GM18507 (cell line): ENCODE measurements at regions not wholly inside any gene's neighbourhood (a gene's known extent, or its start where the extent isn't known, plus 50 kb on each side); places are given as distances from the start of the nearest gene placed in this dataset.

ENCODE experiments used
- DNase-seq: peaks from one replicate; pipeline ENCODE4 v3.0.0; 2011; ENCODE audit warnings: low read depth; ENCODE audit not compliant: insufficient read length; ENCODE audit errors: extremely low spot score
- FAIRE-seq: peaks from 2 replicates; lab custom pipeline; 2011; peaks lifted over from hg19 to GRCh38; lab: Jason Lieb, UNC

DNA sequence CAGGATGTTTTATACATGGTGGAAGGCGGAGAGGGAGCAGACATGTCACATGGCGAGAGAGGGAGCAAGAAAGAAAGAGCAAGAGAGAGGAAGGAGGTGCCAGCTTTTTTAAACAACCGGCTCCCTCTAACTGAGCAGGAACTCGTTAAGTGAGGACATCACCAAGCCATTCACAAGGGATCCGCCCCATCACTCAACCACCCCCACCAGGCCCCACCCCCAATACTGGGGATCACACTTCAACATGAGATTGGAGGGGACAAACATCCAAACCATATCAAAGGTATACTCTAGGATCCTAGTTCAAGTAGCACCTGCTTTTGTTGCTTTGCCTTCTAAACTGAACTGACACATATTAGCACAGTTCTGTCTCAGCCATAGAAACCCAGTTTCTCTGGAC lies 141.9 kb upstream of the KLF14 start:
- FAIRE-seq (no peak), DNase-seq (no peak)

DNA sequence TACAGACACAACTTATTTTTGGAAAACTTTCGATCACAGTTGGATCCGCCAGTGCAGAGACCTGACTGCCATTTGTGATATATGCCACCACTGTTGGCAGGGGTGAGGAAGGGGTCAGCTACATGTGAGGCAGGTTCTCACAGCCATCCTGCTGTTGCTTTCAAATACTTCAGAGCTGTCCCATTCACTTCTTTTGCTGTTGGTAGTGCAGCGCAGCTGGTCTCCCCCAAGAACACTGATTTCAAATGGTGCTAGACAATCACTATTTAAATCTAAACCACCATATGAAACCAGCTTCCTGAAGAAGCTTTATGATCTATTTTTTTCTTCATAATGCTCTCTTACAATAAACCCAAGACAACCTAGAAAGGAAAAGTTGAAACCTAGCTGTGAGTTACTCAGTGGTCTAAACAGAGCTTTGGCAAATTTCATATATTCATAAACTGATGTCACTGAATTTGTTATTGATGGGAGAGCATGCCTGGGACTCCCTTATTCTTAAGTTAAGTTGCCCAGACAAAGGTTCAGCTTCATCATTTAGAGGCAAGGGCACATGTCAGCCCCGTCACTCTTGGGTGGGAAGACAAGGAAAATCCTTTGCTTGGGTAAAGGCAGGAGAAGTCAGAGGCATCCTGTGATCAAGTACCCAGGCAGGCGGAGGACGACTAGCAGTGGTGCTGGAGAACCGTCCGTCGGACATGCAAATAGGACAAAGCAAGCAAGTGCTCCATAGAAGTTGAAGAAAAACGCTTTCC lies 143.4 kb upstream of the KLF14 start:
- DNase-seq (no peak), FAIRE-seq (no peak)

DNA sequence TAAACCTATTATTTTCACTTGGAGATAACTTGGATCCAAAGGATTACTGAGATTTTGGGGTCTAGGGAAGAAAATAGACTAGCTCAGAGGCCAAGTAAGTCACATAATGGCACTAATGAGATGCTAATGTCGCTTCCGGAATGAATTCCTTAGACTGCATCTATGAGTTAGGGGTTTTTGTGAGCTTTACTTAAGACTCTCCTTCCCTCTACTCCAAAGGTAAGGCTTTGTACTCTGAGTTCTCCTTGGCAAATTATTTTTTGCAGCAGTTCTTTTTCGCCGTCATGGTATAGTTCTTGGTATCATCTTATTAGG lies 143.9 kb upstream of the KLF14 start:
- DNase-seq, result no peak
- FAIRE-seq, result no peak

DNA sequence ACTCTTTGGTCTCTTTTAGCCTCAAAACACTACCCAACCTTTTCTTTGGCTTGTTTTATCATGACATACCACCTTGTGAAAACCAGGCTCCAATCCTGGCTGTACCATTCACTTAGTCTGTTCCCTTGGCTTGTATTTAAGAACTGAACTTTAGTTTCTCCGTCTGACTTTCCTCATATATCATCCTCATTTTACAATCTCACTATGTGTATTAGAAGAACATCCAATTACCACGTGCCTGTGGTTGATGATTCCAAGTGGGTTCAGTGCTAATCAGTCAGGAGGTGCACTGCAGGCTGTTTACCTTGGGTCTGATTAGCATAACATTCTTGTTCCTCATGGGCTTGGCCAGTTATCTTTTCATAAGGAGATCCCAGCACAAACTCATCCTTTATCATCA lies 144.8 kb upstream of the KLF14 start:
- FAIRE-seq (no peak), DNase-seq (no peak)

DNA sequence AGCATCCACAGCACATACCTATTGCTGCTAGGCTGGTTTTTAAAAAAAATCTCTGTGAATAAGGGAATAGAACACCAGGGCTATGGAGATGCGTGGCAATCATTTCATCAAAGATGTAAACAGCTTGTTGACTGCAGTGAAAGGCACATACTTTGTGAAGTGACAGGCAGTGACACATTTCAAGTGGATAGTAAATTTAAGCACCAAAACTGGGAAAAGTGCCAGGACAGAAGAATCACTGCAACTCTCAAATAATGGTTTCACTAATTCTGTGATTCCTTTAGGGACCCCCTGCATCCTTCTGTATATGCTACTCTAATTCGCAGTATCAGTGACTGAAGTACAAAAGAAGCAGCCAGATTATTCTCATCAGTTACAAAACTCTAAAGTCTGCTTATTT lies 145.2 kb upstream of the KLF14 start:
- DNase-seq (no peak), FAIRE-seq (no peak)

DNA sequence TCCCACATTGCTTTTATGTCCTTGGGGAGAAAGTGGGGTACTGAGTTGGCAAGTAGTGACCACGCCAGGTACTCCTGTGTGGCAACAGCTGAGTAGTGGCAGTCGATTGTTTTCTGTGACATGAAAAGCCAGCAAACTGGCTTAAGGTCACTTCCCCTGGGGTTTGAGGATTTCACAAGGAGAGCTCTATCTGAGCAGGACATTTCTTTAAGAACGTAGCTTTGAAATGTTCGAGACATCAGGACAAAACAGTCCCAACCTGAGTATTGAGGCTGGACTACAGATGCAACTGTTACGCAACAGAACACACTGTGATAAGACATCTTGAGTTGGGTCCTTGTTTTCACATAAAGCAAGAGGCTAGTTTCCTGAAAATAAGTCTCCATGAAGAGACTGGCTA lies 146.7 kb upstream of the KLF14 start:
- DNase-seq (no peak), FAIRE-seq (no peak)

DNA sequence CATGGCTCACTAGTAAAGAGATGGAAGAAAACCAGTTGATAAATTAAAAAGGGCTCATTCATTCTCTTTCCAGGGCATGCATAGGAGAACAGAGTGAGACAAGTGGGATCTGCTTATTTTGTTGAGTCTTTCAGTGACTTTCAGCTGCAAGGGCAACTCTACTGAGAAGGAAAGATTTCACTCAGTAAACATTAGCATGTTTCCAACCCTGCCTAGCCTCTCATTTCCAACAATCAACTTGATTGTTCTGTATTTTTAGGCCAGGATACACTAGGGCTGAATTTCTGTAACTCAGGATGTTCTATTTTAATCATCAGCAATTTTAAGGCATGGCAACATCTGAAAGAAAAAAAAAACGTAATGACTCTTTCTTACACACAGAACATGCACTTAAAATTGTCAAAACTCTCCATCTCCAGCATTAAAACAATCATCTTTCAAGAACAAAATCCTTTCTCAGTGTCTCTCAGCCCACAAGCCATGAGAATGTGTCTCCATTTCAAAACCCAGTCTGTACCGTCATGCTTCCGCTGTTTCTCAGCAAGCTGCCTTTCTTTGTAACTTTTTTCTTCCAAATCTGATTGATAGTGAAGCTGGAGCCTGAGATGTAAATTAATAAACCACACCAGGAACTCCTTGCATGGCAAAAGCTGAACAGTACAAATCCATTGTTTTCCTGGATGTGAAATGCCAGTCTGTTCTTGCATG lies 147.2 kb upstream of the KLF14 start:
- no peak for FAIRE-seq
- DNase-seq, result no peak

DNA sequence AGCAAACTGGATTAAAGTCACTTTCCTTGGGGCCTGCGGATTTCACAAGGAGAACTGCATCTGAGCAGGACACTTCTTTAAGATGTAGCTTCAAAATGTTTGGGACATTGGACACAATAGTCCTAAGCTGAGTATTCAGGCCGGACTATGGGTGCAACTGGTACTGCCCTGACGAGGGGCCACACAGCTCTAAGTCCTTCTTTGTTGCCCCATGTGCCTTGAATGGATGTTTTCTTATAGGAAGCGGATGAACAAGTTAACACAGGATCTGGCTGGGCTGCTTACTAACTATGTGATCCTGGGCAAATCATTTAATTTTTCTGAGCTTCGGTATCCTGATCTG lies 147.8 kb upstream of the KLF14 start:
- no peak for DNase-seq

DNA sequence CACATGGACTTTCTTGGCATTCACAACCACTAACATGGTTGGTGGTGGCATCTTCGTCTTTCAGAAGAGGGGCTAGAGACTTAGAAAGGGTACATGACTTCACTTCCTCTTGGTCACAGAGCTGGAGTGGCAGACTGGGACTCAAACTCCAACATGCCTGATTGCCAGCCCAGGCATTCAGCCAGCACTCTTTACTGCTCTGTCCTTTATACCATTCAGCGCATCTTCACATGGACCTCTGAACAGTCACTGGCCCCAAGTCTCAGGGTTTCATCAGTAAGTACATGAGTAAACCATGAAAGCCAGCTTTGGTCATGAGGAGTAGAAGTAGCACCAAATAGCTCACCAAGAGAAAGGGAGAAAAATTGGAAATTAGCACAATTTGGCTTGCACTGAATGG lies 148.4 kb upstream of the KLF14 start:
- no peak for FAIRE-seq
- no peak for DNase-seq

More for the DNA sequence above, 147.8 kb upstream of the KLF14 start:
- FAIRE-seq, result no peak

DNA sequence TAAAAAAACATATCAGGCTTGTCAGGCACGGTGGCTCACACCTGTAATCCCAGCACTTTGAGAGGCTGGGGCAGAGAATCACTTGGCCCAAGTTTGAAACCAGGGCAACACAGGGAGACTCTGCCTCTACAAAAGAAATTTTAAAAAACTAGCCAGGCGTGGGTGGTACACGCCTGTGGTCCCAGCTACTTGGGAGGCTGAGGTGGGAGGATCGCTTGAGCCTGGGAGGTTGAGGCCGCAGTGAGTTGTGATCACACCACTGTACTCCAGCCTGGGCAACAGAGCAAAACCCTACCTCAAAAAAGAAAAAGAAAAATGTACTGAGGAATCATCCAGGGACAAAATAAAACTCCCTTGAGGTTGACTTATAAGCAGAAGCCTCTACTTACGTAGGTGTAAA lies 149.9 kb upstream of the KLF14 start:
- FAIRE-seq, result no peak
- DNase-seq, result no peak

DNA sequence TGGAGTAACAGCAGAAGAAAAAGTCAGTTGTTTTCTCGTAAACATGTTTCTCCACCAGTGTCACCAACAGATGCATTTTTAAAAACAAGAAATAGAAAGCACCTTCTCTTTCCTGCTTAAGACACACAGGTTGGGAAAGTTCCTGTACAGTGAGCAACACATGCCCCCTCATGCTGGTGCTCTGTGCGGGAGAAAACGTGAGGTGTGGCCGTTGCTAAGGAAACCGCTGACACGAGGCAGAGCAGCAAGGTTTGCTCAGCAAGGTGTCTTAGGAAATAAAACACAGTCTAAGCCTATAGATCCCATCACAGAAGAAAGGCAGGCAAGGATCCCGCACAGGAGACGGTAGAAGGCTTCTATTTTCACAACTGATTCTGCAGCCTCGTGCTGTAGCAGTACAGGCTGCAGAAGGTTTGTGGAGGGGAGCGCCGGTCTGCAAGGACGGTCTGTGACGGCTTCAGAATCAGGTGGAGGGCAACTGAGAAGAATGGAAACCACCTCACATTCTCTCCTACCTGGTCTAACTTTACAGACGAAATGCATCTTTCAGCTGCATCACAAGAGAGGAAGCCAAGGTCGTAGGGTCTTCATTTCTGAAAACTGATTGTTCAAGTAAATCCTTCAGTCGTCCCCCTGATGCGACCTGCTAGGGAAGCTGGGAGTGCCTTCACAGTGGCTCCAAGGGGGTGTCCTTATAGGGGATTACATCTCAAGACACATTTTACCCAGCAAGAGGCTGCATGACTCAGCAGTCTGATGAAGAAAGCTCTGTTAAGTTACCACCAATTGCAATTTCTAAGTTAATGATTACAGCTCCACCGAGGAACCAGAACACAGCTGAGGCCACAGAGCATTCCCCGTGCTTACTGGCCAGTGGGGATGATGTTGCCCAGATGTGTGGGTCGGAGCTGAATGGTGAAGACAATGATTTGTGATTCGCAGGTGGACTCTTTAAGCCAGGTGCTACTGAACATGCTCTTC lies 150.7 kb upstream of the KLF14 start:
- no peak for FAIRE-seq
- no peak for DNase-seq

DNA sequence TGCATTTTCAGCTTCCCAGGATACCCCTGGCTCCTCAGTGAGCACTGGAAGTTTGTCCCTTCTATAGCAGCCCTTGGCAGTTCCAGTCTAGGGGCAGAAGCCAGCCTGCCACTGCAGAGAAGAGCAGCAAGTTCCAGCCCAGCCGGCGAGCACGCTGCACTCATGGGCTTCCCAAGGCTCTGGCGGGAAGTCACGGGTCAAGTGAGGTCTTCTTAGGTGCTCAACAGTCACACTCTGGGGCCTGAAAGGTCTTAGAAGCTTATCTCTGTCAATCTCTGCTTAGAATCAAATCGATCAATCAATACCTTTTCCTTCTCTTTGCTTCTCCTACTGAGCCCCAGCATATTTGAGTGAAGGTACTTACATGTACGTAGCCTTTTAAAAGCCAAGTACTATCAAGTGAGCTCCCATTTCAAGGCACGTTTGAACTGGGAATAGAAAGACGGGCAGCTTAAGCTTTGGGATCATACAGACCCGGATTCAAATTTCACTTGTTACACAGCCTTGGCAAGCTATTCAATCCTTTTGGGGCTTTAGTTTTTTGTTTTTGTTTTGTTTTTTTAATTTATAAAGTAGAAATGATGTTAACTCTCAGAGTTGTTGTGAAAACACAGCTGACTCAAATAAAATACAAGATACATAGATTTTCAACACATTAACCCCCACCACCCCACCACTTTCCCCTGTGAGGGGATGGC lies 152.6 kb upstream of the KLF14 start:
- FAIRE-seq, result no peak
- no peak for DNase-seq

DNA sequence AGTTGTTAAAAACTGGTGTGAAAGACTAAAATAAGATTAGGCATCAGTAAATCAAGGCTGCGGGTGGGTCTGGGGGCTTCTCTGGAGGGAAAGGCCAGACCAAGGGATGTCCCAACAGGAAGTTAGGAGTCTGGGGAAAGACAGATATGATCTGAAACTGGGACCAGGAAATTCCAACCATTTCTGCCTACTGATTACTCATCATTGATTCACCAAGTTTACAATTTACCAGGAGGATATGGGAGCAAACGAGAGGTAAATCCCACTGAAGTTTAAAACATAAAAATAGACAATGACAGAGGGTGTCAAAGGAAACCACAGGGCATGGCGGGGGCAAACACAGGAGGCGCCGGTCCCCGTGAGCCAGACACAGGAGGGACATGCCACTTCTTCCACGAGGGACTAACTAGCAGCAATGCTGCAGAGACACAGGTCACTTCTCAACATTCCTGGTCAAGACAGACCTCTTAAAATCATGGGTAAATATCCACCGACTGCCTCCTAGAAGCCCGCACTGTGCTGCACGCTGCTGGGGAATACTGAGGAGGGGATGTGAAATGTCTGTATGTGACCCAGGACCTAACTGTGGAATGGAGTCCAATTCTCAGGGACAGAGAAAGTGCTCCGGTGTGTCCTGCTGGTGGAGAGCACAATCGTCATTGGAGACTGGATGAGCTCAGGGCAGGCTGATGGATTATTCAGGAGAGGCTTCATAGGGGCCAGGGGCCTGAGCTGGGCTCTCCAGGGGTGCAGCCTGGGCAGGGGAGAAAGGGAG lies 153.4 kb upstream of the KLF14 start:
- no peak for DNase-seq
- FAIRE-seq, result no peak

DNA sequence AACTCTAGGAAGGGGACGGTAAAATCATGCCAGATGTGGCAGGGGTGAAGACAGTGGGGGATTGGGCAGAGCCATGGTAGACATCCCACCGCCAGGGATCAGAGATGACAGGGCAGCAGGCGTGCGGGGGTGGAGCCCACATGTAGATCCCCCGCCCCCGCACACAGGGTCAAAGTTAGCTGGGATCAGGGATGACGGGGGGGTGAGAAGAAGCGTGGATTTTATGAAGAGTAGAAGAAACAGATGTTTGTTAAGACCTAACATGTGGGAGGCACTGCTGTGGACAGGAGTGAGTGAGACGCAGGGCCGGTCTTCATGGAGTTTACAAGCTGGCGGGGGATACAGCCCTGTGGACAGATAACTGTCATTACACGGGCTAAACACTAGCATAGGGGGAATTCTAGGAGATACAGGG lies 154.0 kb upstream of the KLF14 start:
- DNase-seq, result no peak

DNA sequence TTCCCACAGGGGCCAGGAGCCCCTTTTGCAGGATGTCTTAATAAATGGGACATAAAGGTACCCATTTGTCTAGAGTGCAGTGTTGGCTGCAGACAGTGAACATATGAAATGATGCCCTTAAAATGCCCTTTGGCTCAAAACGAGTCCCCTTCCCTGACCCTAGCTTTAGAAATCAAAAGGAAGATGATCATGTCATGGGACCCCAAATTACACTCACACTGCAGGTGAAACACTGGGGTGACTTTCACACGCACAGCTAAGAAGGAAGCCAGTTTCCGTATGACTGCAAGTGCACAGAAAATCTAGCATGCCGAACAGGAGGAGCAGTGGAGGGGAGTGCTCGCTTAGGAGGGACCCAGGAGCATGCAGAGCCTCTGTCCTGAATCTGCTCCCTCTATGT lies 154.5 kb upstream of the KLF14 start:
- no peak for FAIRE-seq
- no peak for DNase-seq

More for the DNA sequence above, 154.0 kb upstream of the KLF14 start:
- FAIRE-seq, result no peak

DNA sequence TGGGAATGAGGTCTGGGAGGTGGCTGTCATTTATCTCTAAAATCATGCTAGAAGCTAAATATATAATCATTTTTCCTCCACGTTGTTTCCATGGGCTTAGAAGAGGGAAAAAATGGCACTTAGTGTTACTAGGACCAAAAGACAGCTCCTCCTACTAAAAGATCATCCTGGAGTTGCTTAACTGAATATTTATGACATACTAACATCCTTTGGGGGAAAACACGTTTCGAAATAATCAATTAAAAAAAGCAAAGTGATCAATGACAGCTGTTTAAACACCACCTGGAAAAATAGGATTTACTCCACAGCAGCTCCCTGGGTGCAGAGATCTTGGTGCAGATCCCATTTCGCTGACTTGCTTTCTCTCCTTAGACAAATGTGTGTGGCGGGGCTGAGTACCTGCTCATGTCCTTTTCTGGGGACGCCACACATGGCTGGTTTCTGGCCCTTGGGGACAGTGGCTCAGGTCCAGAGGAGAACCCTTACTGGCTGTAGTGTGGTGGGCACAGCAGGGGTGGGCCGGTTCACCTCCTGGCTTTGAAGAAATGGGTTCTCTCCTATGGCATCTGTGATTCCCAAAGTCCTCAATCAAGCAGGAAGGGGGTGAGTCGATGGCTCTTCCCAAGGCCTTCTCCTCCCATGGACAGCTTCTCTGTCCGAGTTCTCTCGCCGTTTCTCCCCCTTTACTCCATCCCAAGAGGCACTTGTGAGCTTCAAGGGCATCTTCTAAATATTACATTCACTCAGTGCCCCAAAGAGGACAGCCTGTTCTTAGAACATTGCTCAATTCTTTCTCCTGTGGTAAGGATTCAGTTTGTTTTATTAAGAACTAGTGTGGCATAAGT lies 156.4 kb upstream of the KLF14 start:
- no peak for DNase-seq
- FAIRE-seq, result no peak

DNA sequence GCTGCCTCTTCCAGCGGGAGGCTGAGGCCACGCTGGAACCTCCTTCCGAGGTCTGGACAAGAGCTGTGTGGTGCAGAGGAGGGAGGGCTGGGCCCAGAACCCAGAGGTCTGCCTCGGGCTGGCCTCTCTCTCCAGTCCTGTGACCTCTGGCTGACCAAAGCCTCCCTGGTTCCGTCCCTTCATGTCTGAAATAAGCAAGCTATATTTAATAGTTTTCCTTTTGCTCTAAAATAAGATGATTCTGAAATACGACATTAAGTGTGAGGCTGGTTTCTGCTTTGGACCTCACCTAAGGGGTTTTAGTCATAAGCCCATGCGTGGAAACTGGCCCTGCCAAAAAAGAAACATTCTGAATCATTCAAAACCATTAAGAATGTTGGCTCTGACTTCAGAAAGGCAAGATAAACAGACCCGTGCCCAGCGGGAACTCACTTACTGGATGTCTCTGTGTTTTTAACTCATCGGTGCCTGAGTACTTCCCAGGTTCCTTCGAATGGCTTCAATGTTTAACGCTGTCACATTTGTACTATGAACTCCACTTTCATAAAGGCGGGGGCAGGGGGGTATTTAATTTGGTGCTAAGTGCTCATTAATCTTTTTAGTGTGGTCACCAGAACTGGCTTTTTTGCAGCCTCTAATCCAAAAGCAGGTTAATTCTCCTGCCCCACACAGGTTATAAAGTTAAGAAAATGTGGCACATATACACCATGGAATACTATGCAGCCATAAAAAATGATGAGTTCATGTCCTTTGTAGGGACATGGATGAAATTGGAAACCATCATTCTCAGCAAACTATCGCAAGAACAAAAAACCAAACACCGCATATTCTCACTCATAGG lies 157.5 kb upstream of the KLF14 start:
- DNase-seq (no peak), FAIRE-seq (no peak)
